Stimulated activated CD8-positive, alpha-beta memory T cell treated with anti-CD3 and anti-CD28 coated beads, Interleukin-12 subunit alpha, Interleukin-12 subunit beta, amount 100 ng/mL, for 1 hour (primary cell): ENCODE measurements at regions not wholly inside any gene's neighbourhood (a gene's known extent, or its start where the extent isn't known, plus 50 kb on each side); places are given as distances from the start of the nearest gene placed in this dataset.
"Not testable (repeated sequence)": the region's sequence is repeated elsewhere in the genome, so short reads cannot be mapped to it uniquely, and the experiment has no call there.

Source experiments
- DNase-seq: peaks from one replicate; pipeline ENCODE4 v3.0.0-alpha.2; 2020; ENCODE audit warnings: low read depth

DNA sequence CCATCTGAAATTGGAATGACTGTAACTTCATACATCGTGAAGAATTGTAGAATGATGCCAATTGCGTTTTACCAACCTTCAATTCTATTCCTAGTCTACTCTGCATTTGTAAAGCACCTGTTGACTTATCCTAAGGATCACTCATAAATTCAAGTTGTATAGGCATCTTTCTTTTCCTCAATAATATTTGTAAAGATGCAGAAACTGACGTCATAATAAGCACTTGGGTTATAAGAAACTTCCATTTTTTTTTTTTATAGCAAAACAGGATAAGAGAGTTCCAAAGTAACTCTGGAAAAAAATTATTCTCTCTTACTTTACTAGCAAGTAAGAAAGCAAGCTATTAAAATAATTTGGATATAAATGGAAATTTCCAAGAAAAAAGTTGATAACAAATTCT lies 1377.4 kb upstream of the ACVR2A start:
- DNase-seq = no peak

DNA sequence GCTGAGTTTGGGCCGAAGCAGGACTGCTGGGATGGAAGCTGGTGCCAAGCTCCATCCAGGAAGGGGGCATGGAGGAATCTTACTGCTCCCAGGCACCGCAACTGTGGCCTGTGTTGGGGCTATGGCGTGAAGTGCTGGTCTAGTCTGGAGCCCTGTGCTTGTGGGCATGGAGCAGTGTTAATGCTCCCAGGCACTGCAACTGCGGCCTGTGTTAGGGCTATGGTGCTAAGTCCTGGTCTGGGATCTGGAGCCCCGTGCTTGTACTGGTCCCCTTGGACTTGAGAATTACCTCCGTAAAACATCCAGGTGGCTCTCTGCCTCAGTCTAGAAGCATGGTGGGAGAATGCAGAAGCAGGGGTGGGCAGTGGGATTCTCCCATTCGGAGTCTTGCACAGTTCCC lies 1379.4 kb upstream of the ACVR2A start:
- DNase-seq = no peak

DNA sequence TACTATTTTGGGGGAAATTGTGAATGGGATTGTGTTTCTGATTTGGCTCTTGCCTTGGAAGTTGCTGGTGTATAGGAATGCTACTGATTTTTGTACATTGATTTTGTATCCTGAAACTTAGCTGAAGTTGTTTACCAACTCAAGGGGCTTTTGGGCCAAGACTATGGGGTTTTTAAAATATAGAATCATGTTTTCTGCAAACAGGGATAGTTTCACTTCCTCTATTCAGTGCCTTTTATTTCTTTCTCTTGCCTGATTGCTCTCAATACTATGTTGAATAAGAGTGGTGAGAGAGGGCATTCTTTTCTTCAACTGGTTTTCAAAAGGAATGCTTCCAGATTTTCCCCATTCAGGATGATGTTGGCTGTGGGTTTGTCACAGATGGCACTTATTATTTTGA lies 1383.8 kb upstream of the ACVR2A start:
- DNase-seq = no peak

DNA sequence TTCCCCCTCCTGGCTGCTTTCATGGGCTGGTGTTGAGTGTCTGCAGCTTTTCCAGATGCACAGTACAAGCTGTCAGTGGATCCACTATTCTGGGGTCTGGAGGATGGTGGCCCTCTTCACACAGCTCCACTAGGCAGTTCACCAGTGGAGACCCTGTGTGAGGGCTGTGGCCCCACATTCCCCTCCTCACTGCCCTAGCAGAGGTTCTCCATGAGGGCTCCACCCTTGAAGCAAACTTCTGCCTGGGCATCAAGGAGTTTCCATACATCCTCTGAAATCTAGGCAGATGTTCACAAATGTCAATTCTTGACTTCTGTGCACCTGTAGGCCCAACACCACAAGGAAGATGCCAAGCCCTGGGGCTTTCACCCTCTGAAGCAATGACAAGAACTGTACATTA lies 1386.2 kb upstream of the ACVR2A start:
- DNase-seq = no peak

DNA sequence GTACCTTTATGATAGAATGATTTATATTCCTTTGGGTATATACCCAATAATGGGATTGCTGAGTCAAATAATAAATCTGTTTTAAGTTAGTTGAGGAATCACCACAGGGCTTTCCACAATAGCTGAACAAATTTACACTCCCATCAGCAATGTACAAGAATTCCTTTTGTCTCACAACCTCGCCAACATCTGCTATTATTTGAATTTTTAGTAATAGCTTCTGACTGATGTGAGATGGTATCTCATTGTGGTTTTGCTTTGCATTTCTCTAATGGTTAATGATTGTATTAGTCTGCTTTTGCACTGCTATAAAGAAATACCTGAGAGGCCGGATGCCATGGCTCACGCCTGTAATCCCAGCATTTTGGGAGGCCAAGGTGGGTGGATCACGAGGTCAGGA lies 1387.6 kb upstream of the ACVR2A start:
- no peak for DNase-seq

DNA sequence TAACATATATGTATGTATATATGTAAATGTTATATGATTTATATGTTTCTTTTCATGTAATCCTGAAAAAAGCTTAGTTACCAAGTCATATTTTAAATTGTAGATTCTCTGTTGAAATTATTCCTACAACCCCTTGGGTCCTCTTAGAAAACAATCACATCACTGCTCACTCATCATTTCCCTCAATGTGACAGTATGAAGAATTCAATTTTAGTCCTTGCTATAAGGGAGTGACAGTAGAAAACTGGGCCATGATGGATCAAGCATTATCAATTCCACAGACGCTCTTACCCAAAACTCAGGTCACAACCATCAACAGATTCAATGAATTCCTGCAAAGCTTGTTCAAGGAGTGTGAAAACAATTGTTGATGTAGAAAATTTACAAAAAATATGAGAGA lies 1389.5 kb upstream of the ACVR2A start:
- no peak for DNase-seq

DNA sequence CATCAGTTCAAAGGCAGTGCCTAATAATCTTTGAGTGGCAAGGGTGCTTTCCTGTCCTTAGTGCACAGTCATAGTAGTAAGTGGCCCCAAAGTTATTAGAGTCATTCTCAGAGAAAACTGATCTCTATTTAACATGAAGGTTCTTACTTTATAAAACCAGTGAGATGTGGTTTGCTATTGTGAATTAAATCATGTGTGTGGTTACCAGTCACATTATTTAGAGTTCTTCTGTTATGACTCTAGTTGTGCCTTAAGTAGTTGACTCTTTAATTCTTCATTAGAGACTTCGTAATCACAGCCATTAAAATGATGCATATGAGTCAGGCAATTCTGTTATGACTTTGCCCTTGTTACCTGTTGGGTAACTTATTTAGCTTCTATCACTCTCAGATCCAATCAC lies 1392.9 kb upstream of the ACVR2A start:
- DNase-seq = no peak

DNA sequence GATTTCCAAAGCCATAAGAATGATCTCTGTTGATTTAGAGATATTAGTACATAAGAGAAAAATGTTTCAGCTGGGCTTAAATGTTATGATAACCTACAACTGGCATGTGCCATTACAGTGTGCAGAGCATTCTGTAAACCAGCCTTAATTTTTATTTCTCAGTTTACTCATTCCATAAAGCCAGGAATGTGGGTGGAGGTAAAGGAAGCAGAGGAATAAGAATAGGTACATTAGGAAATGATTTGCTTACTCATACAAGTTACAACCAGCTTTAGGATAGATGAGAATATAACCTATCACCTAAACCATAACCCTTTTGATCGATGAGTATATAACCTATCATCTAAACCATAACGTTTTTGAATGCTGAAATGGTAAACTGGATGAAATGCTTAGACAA lies 1394.7 kb upstream of the ACVR2A start:
- DNase-seq = no peak

DNA sequence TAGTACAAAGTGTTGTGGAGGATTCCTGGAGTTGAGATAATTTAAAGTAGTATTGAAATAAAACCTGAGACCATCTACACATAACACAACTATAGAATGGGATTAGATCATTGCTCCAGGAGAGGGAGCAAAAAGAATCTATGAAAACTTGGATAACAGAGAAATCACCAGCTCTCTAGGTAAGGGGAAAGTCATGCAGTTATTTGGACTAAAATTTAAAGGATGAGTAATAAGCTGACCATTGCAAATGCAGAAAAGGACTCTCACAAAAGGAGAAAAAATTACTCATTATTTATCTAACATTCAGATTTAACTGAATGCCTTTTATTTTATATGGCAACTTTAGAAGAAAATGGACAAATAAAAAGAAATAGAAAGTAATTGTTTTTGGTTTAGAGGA lies 1399.8 kb upstream of the ACVR2A start:
- no peak for DNase-seq

DNA sequence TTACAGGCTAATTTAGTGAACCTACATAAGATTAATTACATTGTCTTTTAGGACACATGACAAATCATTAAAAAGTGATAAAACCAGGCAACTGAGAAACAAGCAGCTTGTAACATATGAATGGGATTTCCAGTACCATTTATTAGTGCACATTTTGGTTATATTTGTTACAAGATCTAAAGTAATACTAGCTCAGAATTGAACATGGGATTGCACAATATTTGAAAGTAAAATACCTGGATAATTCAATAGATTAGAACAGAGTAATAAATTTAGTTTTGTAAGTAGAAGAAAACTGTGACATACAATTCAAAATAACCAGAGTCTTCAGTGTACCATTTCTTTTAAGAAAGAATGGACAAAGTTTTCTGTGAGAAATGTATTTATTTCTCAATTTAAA lies 1400.7 kb upstream of the ACVR2A start:
- no peak for DNase-seq

DNA sequence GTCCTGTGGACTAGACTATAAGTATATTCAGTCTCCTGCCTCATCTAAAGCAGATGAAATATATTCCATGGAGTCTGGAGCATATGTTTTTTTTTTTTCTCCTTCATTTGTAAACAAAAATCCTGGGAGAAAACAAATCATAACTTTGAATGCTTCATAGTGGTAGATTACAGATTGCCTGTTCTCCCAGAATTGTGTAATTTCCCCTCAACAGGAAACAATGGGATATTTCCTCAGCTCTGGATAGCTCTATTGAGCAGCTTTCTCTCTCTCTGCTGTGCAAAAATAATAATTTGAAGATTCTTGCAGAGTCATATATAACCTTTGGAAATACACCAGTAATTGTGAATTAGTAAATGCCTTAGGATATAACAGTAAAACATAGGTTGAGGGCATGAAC lies 1406.6 kb upstream of the ACVR2A start:
- no peak for DNase-seq

DNA sequence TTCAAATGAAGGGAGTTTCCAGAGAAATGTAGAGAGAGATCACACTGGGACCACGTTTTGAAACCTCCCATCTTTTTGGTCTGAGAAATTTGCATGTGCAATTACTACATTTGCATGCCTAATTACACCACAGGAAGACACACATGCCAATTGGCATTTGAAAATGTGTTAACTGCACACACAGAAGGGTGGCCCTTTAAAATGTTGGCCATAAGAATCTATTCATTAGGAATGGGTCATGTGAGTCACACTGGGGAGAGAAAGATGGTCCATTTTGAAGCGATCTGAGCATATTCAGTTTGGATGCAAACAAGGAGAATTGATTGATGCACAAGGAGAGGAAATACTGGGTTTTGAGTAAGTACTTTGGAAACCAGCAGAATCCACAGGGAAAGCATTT lies 1407.1 kb upstream of the ACVR2A start:
- no peak for DNase-seq

DNA sequence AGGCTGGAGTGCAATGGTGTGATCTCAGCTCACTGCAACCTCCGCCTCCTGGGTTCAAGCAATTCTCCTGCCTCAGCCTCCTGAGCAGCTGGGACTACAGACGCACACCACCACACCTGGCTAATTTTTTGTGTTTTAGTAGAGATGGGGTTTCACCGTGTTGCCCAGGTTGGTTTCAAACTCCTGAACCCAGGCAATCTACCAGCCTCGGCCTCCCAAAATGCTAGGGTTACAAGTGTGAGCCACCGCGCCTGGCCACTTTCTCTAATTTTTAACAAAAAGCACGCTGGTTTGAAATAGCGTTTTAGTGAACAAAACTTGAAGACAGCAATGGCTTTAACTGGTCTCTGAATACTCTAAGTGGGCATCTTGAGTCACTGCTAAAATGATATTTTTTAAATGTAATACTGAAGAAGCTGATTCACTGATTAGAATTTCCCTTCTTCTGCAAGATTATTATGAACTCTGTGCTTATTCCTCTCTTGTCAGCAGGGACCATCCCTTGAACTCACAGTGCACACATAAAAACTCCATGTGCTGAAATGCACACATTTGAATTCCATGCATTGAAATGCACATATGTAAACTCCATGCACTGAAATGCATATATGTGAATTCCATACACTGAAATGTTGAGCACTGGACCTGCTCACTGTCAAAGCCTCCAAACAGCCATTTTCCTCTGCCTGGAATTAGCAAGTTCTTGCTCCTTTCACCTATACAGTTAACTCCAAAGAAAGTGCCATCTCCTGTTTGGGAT lies 1411.5 kb upstream of the ACVR2A start:
- no peak for DNase-seq

DNA sequence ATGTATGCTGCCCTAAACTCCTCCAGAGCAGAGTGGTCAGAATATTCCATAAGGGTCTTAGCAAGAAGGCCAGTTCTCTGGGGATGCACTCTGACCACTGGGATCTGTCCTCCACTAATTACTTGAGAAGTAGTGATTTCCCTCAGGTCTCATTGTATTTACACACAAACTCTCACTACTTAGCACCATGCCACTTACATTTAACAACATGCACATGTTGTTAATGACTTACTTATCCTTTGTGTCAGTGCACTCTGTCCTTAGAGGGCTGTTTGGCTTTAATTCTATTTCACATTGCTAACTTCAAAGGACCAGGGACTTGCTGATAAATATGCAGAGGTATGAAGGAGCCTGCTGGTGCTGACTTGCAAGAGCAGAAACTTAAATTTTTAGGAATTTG lies 1415.5 kb upstream of the ACVR2A start:
- DNase-seq = no peak

DNA sequence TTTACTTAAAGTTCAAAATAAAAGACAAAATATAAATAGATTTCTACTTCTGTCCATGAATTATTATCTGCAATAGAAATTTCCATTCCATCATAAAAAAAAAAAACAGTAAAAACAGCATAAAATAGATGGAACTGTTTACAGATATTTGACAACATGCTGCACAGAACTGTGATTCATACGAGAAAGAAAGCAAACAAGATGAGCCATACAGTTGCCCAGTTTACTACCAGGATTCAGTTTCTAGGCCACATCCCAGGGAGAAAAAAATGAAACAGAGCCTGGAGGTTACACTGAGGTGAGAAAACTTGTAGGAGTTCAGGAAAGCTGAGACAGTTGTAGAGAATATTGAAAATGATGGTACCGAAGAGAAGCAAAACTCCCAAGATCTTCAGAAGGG lies 1426.9 kb upstream of the ACVR2A start:
- no peak for DNase-seq

DNA sequence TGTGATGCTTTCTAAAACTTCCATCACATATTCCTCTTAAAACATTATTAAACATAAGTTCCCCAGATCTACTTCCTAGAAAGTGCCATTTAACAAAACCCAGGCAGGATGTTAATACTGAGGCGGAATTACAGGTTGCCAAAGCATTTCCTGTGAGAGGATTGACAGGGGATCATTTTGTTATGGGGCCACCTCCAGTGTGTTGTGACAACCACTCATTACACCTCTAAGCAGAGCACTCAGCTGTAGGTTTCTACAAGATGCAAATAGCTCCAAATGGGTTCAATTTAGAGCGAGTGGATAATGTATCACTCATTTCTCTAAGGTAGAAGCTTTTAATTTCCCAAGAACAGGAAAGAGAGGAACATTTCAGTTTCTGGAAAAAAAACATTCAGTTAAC lies 1429.5 kb upstream of the ACVR2A start:
- no peak for DNase-seq

DNA sequence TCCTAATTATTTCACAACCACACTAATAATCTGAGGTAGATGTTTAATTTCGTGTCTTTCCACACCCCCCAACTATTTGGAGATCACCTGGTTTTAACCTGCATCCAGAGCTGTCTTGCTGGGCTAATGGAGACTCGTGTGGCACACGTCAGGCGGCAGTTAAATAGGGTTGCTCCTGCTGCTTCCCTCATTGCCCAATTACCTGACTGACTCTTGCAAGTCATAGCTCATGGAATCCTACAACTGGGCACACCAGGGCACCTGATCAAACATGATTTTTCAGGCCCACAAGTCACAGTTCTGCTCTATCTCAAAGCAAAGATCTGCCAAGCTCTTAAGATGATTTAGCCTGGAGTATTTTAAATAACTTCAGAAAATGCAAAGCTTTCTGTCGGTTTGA lies 1430.4 kb upstream of the ACVR2A start:
- no peak for DNase-seq

DNA sequence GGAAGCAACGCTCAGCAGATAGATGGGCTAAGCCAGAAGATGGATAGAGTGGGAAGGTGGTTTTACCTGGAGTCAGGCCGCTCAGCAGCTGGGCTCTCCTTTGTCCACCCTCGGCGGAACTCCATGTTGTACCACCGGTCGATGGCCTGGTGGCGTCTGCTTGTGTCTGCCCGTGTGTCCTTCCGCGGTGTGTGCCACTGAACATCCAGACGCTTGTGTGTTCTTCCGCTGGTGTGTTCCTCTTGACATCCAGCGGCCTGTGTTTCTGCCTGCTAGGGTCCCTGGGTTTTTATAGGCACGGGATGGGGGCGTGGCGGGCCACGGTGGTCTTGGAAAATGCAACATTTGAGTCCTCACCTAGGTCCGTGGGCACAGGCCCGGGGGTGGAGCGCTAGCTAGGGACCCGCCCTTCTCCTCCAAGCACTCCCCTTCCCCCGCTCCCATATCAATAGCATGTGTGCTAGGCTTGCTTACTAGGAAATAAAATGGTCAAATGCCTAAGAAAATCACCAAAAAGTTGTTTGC lies 1431.7 kb upstream of the ACVR2A start:
- DNase-seq = no peak

DNA sequence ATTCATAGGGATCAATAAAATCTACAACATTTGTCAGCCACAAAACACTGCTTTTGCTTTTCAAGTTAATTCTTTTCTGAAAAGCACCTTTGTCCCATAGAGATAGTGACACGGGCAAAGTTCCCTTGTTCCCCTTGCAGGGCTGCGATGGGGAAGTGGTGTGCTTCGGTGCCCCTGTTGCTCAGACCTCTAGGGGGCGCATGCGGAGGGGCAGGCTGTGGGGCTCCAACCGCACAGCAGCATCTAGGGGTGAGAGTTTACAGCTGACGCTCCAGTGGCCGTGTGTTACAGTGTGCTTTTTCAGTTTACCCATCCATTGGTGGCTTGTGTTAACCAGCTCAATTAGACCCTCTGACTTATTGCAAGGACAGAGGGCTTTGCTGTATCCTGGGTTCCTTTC lies 1432.2 kb upstream of the ACVR2A start:
- DNase-seq = no peak

DNA sequence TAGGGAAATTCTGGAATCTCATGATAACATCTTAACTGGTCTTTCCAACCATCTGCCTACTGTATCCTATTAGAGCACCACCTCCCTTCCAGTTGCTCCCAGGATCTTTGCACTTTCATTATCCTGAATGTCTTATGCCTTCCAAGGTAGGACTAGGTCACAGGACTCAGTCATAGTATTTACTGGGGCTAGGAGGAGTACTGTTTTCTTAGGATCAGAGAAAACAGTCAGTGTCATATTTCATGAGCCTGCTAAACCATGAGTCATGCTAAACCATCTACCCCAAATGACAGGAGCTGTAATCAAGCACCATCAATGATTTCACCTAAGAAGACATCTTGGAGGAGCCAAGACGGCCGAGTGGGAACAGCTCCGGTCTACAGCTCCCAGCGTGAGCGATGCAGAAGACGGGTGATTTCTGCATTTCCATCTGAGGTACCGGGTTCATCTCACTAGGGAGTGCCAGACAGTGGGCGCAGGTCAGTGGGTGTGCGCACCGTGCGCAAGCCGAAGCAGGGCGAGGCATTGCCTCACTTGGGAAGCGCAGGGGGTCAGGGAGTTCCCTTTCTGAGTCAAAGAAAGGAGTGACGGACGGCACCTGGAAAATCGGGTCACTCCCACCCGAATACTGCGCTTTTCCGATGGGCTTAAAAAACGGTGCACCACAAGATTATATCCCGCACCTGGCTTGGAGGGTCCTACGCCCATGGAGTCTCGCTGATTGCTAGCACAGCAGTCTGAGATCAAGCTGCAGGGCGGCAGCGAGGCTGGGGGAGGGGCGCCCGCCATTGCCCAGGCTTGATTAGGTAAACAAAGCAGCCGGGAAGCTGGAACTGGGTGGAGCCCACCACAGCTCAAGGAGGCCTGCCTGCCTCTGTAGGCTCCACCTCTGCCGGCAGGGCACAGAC lies 1439.2 kb upstream of the ACVR2A start:
- DNase-seq = not testable (repeated sequence)

DNA sequence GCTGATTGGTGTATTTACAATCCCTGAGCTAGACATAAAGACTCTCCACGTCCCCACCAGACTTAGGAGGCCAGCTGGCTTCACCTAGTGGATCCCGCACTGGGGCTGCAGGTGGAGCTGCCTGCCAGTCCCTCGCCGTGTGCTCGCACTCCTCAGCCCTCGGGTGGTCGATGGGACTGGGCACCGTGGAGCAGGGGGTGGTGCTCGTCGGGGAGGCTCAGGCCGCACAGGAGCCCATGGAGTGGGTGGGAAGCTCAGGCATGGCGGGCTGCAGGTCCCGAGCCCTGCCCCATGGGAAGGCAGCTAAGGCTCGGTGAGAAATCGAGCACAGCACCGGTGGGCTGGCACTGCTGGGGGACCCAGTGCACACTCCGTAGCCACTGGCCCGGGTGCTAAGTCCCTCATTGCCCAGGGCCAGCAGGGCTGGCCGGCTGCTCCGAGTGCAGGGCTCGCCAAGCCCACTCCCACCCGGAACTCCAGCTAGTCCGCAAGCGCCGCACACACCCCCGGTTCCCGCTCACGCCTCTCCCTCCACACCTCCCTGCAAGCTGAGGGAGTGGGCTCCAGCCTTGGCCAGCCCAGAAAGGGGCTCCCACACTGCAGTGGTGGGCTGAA lies 1441.2 kb upstream of the ACVR2A start:
- not testable (repeated sequence) for DNase-seq

DNA sequence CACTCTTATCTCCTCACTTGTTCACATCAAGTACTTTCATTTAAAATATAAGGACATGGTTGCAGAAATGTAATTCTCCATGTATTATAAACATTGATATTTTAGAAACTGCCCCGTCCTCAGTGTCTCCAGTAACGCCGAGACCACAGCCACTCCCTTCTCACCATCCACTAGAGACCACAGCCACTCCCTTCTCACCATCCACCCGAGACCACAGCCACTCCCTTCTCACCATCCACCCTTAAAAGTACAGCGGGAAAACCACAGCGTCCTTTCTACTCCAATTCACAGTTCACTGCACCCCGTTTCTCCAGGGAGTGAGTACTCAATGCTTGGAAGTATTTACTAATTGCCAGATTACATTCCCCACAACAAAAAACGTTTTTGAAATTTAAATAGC lies 1452.2 kb upstream of the ACVR2A start:
- no peak for DNase-seq

DNA sequence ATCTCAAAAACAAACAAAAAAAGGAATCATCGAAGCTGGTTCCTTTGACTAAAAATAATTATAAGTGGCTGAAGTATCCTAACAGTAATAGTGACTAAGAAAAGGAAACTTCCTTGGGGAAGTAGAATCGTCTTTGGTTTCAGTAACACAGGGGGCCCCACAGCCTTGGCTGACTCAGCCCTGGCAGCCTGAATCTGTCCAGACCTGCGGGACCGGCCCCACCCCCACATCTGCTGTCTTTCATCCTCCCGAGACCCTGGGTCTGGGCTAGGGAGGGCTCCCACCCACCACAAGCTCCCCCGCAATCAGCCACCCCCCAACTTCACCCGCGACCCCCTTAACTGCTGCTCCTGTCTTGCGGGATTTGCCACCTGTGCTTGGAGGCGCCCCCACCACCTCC lies 1452.6 kb upstream of the ACVR2A start:
- DNase-seq = no peak
